HG02623 (cell line): ENCODE measurements at regions not wholly inside any gene's neighbourhood (a gene's known extent, or its start where the extent isn't known, plus 50 kb on each side); places are given as distances from the start of the nearest gene placed in this dataset.

ENCODE experiments used
- ATAC-seq: cut with Tn5 transposase; IDR thresholded peaks from one replicate; pipeline ENCODE4 v1.9.1; 2021; ENCODE audit warnings: moderate library complexity; ENCODE audit not compliant: unreplicated experiment

GRCh38 chr5:125836256-125836655 lies 587.0 kb upstream of the GRAMD2B start:
- ATAC-seq = no peak

DNA sequence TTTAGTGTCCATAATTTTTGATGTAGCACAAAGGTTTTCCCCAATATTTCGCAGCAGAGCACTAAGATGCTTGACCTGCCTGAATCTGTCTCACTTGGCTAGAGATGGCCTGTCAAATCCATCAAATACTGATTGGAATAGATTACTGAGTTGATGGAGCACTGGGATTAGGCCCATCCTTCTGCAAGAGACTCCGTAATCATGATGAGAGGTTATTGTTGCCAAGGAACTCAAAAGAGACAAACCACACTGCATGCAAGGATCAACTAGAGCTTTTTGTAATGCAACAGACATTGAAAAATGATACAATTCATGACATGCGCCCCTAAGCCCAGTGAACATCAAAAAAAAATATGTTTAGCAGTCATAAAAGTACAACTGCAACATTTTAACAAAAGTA lies 585.3 kb upstream of the GRAMD2B start:
- ATAC-seq = no peak

- ATAC-seq = no peak
Observed at GRCh38 chr5:125847561-125847960, 575.6 kb upstream of the GRAMD2B start.

DNA sequence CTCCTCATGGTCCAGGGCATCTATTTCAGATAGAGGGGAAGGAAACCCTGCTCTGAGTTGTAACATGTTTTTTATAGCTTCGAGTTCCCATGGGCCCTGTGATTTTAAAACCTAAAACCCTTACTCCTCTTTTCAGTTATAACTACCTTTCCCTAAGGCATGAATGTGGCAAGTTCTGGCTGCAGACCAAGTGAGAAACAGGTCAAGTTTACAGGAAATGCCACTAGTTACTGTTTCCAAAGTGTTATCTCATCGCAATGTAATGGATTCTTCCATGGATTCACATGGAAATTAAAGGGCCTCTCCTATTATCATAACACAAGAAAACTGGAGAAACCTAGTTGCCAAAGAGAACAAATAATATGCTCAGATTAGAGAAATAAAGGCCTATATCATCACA lies 574.5 kb upstream of the GRAMD2B start:
- no peak for ATAC-seq

GRCh38 chr5:125856949-125857348 lies 566.3 kb upstream of the GRAMD2B start:
- no peak for ATAC-seq

- ATAC-seq = no peak
Observed at GRCh38 chr5:125863579-125863978, 559.6 kb upstream of the GRAMD2B start.

- no peak for ATAC-seq
Observed at GRCh38 chr5:125865166-125865815, 557.9 kb upstream of the GRAMD2B start.

- ATAC-seq = no peak
Observed at GRCh38 chr5:125868036-125868435, 555.2 kb upstream of the GRAMD2B start.

GRCh38 chr5:125870256-125870655 lies 553.0 kb upstream of the GRAMD2B start:
- ATAC-seq = no peak

DNA sequence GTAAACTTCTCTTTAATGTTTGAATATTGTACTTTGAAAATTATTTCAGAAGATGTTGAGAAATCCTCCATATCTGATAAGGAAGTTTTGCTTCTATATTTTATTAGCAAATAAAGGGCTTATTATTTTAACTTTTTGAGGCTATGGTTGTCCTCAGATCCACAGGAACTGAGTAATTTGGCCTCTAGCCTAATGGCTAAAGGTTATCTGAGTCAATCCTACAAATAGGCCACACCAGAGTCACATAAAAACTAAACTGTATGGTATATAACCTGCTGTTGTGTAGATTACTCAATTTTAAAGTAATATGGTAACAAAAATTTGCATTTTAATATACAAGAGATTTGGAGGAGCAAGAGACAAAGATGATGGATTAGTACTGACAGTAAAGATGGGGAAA lies 549.2 kb upstream of the GRAMD2B start:
- ATAC-seq = no peak

DNA sequence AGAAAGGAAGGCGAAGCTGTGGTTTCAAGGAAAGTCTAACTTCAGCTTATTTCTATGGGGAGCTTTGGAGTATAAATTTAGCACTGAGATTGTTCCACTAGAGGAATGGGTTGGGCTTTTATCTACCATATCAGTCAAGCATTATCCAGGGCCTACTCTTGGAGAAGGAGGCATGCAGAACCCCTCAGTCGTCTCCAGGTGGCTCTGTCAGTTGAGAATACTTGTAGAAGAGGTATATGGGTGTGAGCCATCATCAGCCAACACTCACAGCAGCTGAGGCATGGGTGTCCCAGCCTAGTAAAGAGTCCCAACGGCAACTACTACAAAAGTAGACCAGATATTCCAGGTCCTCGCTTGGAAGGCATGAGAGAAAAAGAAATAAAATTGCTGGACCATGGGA lies 548.5 kb upstream of the GRAMD2B start:
- no peak for ATAC-seq

DNA sequence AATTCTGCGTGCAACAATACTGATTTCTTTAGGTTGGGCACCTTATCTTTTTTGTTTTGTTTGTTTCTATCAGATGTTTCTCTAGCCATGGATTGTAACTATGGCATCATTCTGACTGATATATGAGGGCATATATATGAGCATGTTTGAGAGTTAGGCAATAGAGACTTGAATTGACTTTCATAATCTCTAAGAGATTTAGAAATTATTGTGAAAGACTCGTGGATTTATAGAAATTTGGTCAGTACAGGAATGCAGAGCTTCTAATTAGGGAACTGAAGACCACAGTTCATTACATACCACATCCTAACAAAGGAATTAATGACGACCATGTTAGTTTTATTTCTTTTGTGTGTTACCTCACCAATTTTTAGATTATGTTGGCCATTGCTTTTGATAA lies 546.0 kb upstream of the GRAMD2B start:
- ATAC-seq = no peak

GRCh38 chr5:125882061-125882460 lies 541.1 kb upstream of the GRAMD2B start:
- ATAC-seq = no peak

- no peak for ATAC-seq
Observed at GRCh38 chr5:125883223-125883622, 540.0 kb upstream of the GRAMD2B start.

DNA sequence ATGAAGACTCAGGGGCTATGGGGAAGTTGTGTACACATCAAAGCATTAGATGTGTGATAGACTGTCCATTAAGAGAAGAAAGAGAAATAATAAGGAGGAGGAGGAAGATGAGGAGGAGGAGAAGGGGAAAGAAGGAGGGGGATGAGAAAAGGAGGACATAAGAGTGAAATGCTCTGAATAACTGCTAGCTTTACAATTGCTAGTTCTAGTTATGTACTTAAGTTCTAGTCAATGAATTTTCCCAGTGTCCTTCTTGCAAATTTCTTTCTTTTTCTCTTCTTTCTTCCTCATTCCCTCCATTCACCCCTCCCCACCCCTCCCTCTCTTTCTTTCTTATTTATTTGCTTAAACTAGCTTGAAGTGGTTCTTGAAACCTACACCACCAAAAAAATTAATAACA lies 534.9 kb upstream of the GRAMD2B start:
- ATAC-seq = no peak

DNA sequence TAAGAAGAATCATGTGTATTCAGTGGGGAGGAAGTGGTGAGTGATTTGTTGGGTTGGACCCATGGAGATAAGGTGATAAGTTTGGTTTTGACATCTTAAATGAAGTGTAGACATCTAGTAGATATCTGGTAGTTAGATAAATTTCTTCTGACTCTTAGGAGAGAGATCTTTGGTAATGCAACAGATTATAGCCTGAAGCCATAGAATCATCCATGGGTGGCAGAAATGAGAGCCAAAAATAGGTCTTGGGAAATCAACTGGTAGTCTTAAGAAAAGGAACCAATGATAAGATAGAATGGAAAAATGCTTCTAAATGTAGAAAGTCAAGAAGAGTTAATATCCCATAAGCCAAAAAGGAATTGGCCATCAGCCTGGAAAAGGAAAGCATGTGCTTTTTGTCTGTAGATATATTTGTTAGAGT lies 532.7 kb upstream of the GRAMD2B start:
- no peak for ATAC-seq

DNA sequence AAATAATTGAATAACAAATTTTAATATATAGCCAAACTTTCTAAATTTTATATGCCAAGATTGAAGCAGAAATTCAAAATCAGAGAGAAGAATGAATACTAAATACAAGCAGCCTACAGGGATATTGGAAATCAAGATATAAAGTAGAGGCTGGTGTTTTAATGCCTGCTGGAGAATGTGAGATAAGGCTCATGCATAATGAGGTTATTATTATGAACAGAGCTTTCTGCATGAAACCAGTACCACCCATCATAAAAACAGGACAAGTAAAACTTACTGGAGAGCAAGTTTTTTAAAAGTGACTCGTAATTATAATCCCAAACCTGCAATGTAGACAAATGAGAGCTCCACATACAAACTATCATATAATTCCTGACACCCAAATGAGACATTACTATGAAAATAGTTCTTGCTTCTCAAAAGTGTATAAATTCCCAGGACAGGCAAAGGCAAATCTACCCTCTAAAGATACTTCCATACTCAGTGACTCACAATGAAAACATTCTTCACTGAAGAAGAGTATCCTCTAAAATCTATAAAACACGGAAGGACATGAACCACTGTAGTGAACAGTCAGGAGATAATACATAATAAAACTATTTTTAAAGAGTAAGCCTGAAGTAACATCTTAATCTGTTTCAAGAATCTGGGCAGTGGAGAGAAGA lies 532.0 kb upstream of the GRAMD2B start:
- ATAC-seq = no peak

DNA sequence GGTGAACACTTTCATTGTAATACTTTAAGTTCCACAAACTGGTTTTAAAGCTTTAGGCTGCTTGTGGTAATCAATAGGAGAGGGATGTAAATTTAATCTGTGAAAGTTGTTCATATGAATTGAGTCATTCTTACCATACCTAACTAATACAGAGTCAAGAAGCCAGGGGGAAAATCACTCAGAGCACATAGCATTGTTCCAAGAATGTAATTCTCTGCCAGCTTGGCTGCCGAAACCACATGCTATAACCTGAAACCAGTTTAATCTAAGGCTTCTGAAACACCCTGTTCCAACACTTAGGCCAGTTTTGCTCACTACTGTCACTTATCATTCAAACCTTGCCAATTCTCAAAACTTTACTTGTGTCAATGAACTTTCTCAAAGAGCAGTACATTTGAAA lies 528.8 kb upstream of the GRAMD2B start:
- ATAC-seq = no peak

DNA sequence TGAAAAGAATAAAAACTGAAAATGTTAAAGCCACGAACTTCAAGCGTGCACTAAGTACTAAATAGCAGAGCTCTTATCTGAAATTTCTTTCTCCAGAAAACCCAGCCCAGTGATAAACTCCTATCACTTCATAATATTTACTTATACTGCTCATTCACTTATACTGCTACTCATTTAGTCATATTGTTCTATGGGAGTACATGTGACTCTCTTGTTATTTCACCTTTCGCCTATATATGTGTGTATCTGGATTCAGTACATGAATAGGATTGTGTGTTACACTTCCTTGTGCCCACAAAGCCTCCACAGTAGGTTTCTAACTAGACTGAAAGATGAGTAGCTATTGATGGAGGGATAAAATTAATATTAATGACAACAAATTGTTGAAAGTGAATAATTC lies 526.8 kb upstream of the GRAMD2B start:
- ATAC-seq = no peak

GRCh38 chr5:125897089-125897488 lies 526.1 kb upstream of the GRAMD2B start:
- no peak for ATAC-seq

GRCh38 chr5:125898851-125899405 lies 524.3 kb upstream of the GRAMD2B start:
- no peak for ATAC-seq

- ATAC-seq = no peak
Observed at GRCh38 chr5:125912028-125912427, 511.2 kb upstream of the GRAMD2B start.

DNA sequence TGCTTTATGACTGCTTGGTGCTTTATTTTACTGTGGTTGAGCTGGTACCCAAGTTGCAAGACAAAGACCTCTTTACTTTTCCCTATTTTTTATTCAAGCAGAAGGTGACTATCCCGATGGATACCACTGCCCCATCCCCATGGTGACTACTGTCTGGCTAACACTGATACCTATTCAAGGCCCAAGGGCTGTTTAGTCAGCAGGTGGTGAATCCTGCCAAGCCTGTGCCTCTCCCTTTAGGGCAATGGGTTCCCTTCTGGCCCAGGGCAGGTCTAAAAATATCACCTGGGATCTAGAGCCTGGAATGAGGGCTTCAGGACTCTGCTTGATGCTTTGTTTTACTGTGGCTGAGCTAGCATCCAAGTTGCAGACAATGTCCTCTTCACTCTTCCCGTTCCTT lies 510.0 kb upstream of the GRAMD2B start:
- ATAC-seq = no peak
